ENCODE measurements at regions not wholly inside any gene's neighbourhood (a gene's known extent, or its start where the extent isn't known, plus 50 kb on each side); places are given as distances from the start of the nearest gene placed in this dataset.
A peak's percentile ranks its signal among the peaks of the same experiment; 100 is the strongest.

GRCh38 chr10:1923586-1923985, 186.3 kb upstream of the ADARB2 start:
- H3K4me3 Mint-ChIP-seq: no peak overlapping the region
- H3K27me3 Mint-ChIP-seq (ENCODE audit: low read depth): no peaks in the 10 kb centered on the region
- no peaks in the 10 kb centered on the region for H3K36me3 Mint-ChIP-seq (ENCODE audit: insufficient read depth)
- peaks cover 23% of the 10 kb centered on the region for H3K4me1 Mint-ChIP-seq (ENCODE audit: low read depth)
- no peak for DNase-seq
- ATAC-seq: no peak
- no peaks in the 10 kb centered on the region for H3K9me3 Mint-ChIP-seq

- no peak for ATAC-seq
- Mint-ChIP-seq H3K4me1 (ENCODE audit: low read depth) (peaks cover 23% of the 10 kb centered on the region), H3K36me3 (ENCODE audit: insufficient read depth) (no peaks in the 10 kb centered on the region), H3K27me3 (ENCODE audit: low read depth) (no peaks in the 10 kb centered on the region), H3K9me3 (peaks cover 12% of the 10 kb centered on the region), H3K4me3 (no peak overlapping the region)
- DNase-seq: no peak
These were observed 183.6 kb upstream of the ADARB2 start for GRCh38 chr10:1920941-1921340.

- peak in 1 of 2 donors; percentile 53 for ATAC-seq
- H3K27me3 Mint-ChIP-seq (ENCODE audit: low read depth): no peaks in the 10 kb centered on the region
- no peak for DNase-seq
These were observed 182.8 kb upstream of the ADARB2 start for GRCh38 chr10:1920127-1920526.

GRCh38 chr10:1911771-1912170, 174.4 kb upstream of the ADARB2 start:
- Mint-ChIP-seq H3K27me3 (ENCODE audit: low read depth) (peaks cover 4% of the 10 kb centered on the region), H3K9me3 (no peaks in the 10 kb centered on the region)

More at GRCh38 chr10:1920127-1920526, 182.8 kb upstream of the ADARB2 start:
- H3K4me3 Mint-ChIP-seq: no peak overlapping the region
- peaks cover 23% of the 10 kb centered on the region for H3K4me1 Mint-ChIP-seq (ENCODE audit: low read depth)
- no peaks in the 10 kb centered on the region for H3K36me3 Mint-ChIP-seq (ENCODE audit: insufficient read depth)
- peaks cover 12% of the 10 kb centered on the region for H3K9me3 Mint-ChIP-seq

GRCh38 chr10:1903982-1904381, 166.7 kb upstream of the ADARB2 start:
- H3K36me3 Mint-ChIP-seq (ENCODE audit: insufficient read depth): no peaks in the 10 kb centered on the region
- ATAC-seq (no peak), DNase-seq (no peak)
- H3K9me3 Mint-ChIP-seq: no peaks in the 10 kb centered on the region
- no peak overlapping the region for H3K4me3 Mint-ChIP-seq
- peaks cover 3% of the 10 kb centered on the region for H3K4me1 Mint-ChIP-seq (ENCODE audit: low read depth)
- peaks cover 6% of the 10 kb centered on the region for H3K27me3 Mint-ChIP-seq (ENCODE audit: low read depth)

More at GRCh38 chr10:1911771-1912170, 174.4 kb upstream of the ADARB2 start:
- Mint-ChIP-seq H3K4me3 (no peak overlapping the region), H3K36me3 (ENCODE audit: insufficient read depth) (no peaks in the 10 kb centered on the region), H3K4me1 (ENCODE audit: low read depth) (no peaks in the 10 kb centered on the region)
- ATAC-seq (no peak), DNase-seq (no peak)

GRCh38 chr10:1896153-1896552, 158.8 kb upstream of the ADARB2 start:
- Mint-ChIP-seq H3K4me1 (ENCODE audit: low read depth) (peaks cover 17% of the 10 kb centered on the region), H3K27me3 (ENCODE audit: low read depth) (no peaks in the 10 kb centered on the region), H3K4me3 (no peak overlapping the region), H3K9me3 (no peaks in the 10 kb centered on the region), H3K36me3 (ENCODE audit: insufficient read depth) (no peaks in the 10 kb centered on the region)
- no peak for DNase-seq
- ATAC-seq: no peak

- DNase-seq: no peak
- H3K36me3 Mint-ChIP-seq (ENCODE audit: insufficient read depth): no peaks in the 10 kb centered on the region
- H3K27me3 Mint-ChIP-seq (ENCODE audit: low read depth): no peaks in the 10 kb centered on the region
- no peaks in the 10 kb centered on the region for H3K9me3 Mint-ChIP-seq
- ATAC-seq: no peak
- H3K4me1 Mint-ChIP-seq (ENCODE audit: low read depth): peaks cover 17% of the 10 kb centered on the region
- H3K4me3 Mint-ChIP-seq: no peak overlapping the region
These were observed 158.4 kb upstream of the ADARB2 start for GRCh38 chr10:1895691-1896090.

GRCh38 chr10:1894912-1895311, 157.6 kb upstream of the ADARB2 start:
- ATAC-seq (no peak), DNase-seq (no peak)
- no peaks in the 10 kb centered on the region for H3K9me3 Mint-ChIP-seq
- peaks cover 17% of the 10 kb centered on the region for H3K4me1 Mint-ChIP-seq (ENCODE audit: low read depth)
- no peaks in the 10 kb centered on the region for H3K36me3 Mint-ChIP-seq (ENCODE audit: insufficient read depth)
- no peaks in the 10 kb centered on the region for H3K27me3 Mint-ChIP-seq (ENCODE audit: low read depth)
- H3K4me3 Mint-ChIP-seq: no peak overlapping the region

GRCh38 chr10:1893941-1894340, 156.6 kb upstream of the ADARB2 start:
- Mint-ChIP-seq H3K4me1 (ENCODE audit: low read depth) (peaks cover 14% of the 10 kb centered on the region), H3K27me3 (ENCODE audit: low read depth) (no peaks in the 10 kb centered on the region), H3K9me3 (no peaks in the 10 kb centered on the region), H3K4me3 (no peak overlapping the region), H3K36me3 (ENCODE audit: insufficient read depth) (no peaks in the 10 kb centered on the region)
- ATAC-seq (no peak), DNase-seq (no peak)

- peaks cover 7% of the 10 kb centered on the region for H3K9me3 Mint-ChIP-seq
- no peak for ATAC-seq
- H3K4me3 Mint-ChIP-seq: no peak overlapping the region
- no peaks in the 10 kb centered on the region for H3K27me3 Mint-ChIP-seq (ENCODE audit: low read depth)
- H3K4me1 Mint-ChIP-seq (ENCODE audit: low read depth): no peaks in the 10 kb centered on the region
- no peak for DNase-seq
- H3K36me3 Mint-ChIP-seq (ENCODE audit: insufficient read depth): no peaks in the 10 kb centered on the region
These were observed 148.7 kb upstream of the ADARB2 start for GRCh38 chr10:1886039-1886438.

- Mint-ChIP-seq H3K27me3 (ENCODE audit: low read depth) (no peaks in the 10 kb centered on the region), H3K4me3 (no peak overlapping the region), H3K9me3 (peaks cover 7% of the 10 kb centered on the region), H3K36me3 (ENCODE audit: insufficient read depth) (no peaks in the 10 kb centered on the region), H3K4me1 (ENCODE audit: low read depth) (no peaks in the 10 kb centered on the region)
- no peak for ATAC-seq
- DNase-seq: no peak
These were observed 145.4 kb upstream of the ADARB2 start for GRCh38 chr10:1882728-1883127.

GRCh38 chr10:1882180-1882579, 144.9 kb upstream of the ADARB2 start:
- Mint-ChIP-seq H3K27me3 (ENCODE audit: low read depth) (no peaks in the 10 kb centered on the region), H3K4me1 (ENCODE audit: low read depth) (peaks cover 1% of the 10 kb centered on the region), H3K4me3 (no peak overlapping the region), H3K36me3 (ENCODE audit: insufficient read depth) (no peaks in the 10 kb centered on the region), H3K9me3 (peaks cover 7% of the 10 kb centered on the region)
- ATAC-seq (no peak), DNase-seq (no peak)

- Mint-ChIP-seq H3K36me3 (ENCODE audit: insufficient read depth) (no peaks in the 10 kb centered on the region), H3K9me3 (peaks cover 4% of the 10 kb centered on the region), H3K27me3 (ENCODE audit: low read depth) (no peaks in the 10 kb centered on the region), H3K4me1 (ENCODE audit: low read depth) (peaks cover 3% of the 10 kb centered on the region), H3K4me3 (no peak overlapping the region)
- DNase-seq (no peak), ATAC-seq (no peak)
These were observed 144.3 kb upstream of the ADARB2 start for GRCh38 chr10:1881636-1882035.

GRCh38 chr10:1874533-1874932, 137.2 kb upstream of the ADARB2 start:
- H3K4me3 Mint-ChIP-seq: no peak overlapping the region
- H3K36me3 Mint-ChIP-seq (ENCODE audit: insufficient read depth): no peaks in the 10 kb centered on the region
- DNase-seq (no peak), ATAC-seq (no peak)
- peaks cover 3% of the 10 kb centered on the region for H3K4me1 Mint-ChIP-seq (ENCODE audit: low read depth)
- no peaks in the 10 kb centered on the region for H3K27me3 Mint-ChIP-seq (ENCODE audit: low read depth)
- H3K9me3 Mint-ChIP-seq: peaks cover 5% of the 10 kb centered on the region

- ATAC-seq: no peak
- Mint-ChIP-seq H3K27me3 (ENCODE audit: low read depth) (no peaks in the 10 kb centered on the region), H3K36me3 (ENCODE audit: insufficient read depth) (no peaks in the 10 kb centered on the region), H3K9me3 (peaks cover 5% of the 10 kb centered on the region), H3K4me1 (ENCODE audit: low read depth) (peaks cover 3% of the 10 kb centered on the region), H3K4me3 (no peak overlapping the region)
- no peak for DNase-seq
These were observed 136.5 kb upstream of the ADARB2 start for GRCh38 chr10:1873661-1874315.

Measured in activated T-cell treated with anti-CD3 and anti-CD28 coated beads, Interleukin-2, amount 50 U/mL, for 4 hours (primary cell).